ES-I3 (cell line): ENCODE measurements at regions not wholly inside any gene's neighbourhood (a gene's known extent, or its start where the extent isn't known, plus 50 kb on each side); places are given as distances from the start of the nearest gene placed in this dataset.
"Not testable (repeated sequence)": the region's sequence is repeated elsewhere in the genome, so short reads cannot be mapped to it uniquely, and the experiment has no call there.

Experiments
- H3K36me3 ChIP-seq: 2 replicates; pipeline ENCODE4 v1.6.1; 2013; ENCODE audit warnings: mild to moderate bottlenecking, low read length, control low read depth, moderate library complexity; ENCODE audit not compliant: insufficient read depth
- H3K4me1 ChIP-seq: 2 replicates; pipeline ENCODE4 v1.6.1; 2013; ENCODE audit warnings: mild to moderate bottlenecking, control low read depth, low read length; ENCODE audit not compliant: insufficient read depth
- H3K9ac ChIP-seq: 2 replicates; pipeline ENCODE4 v1.6.1; 2013; ENCODE audit warnings: low read depth, mild to moderate bottlenecking, low read length, moderate library complexity
- H3K9me3 ChIP-seq: 2 replicates; pipeline ENCODE4 v1.6.1; 2013; ENCODE audit warnings: mild to moderate bottlenecking, low read length, moderate library complexity; ENCODE audit not compliant: control insufficient read depth, insufficient read depth

DNA sequence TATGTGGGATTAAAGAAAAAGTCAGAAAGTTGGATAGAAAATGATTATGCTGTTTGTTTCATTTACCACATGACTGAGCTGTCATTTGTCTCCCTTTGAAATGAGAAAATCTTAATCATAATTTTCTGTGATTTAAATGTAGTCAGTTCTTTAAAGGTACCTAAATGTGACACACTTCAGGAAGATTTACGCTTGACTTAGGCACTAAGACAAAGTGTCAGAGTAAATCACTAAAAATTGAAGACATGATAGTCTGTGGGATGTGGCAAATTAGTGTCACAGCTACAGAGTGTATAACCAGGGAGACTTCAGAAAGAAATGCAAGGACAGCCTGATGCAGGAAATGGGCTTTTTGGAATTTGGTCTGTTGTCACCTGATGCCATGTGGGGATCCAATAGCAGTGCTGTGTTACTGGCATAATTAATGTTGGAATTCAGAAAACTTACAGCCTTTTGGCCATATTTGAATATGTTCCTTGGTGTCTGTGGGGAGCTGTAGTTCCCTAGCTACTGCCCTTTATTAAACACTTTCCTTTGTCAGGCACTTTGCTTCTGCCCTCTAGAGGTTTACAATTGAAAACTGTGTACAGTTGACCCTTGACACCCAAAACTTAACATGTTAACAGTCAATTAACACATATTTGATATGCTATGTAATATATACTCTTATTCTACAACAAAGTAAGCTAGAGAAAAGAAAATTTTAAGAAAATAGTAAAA lies 493.8 kb downstream of the UTRN start:
- Histone ChIP-seq H3K4me1 (no peaks in the 10 kb centered on the region), H3K36me3 (no peaks in the 10 kb centered on the region), H3K9me3 (no peaks in the 10 kb centered on the region), H3K9ac (no peak overlapping the region)

DNA sequence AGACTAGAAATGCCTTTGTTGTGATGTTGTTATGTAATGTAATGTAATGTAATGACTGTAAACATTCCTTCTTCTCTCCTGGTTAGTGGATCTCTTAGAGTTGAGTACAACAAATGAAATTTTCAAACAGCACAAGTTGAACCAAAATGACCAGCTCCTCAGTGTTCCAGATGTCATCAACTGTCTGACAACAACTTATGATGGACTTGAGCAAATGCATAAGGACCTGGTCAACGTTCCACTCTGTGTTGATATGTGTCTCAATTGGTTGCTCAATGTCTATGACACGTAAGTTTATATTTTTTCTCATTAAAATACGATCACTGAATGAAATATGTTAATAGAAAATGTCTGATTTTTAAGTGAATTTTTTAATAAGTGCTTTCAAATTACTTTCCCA lies 496.7 kb downstream of the UTRN start:
- Histone ChIP-seq H3K36me3 (no peaks in the 10 kb centered on the region), H3K9me3 (no peaks in the 10 kb centered on the region), H3K4me1 (no peaks in the 10 kb centered on the region), H3K9ac (no peak overlapping the region)

DNA sequence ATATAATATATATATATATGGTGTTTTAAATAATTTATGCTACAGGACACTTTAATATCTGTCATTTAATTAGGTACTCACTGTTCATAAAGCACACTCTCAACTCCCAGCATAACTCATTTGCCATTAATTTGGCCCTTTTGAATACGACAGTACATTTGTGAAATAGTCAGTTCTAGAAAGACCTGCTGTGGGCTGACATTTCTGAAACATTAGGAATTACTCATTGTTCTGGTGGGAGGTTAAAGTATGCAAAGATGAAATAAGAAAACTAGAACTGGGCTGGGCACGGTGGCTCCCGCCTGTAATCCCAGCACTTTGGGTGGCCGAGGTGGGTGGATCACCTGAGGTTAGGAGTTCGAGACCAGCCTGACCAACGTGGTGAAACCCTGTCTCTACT lies 497.5 kb downstream of the UTRN start:
- Histone ChIP-seq H3K36me3 (no peaks in the 10 kb centered on the region), H3K9ac (no peak overlapping the region), H3K4me1 (no peaks in the 10 kb centered on the region), H3K9me3 (no peaks in the 10 kb centered on the region)

DNA sequence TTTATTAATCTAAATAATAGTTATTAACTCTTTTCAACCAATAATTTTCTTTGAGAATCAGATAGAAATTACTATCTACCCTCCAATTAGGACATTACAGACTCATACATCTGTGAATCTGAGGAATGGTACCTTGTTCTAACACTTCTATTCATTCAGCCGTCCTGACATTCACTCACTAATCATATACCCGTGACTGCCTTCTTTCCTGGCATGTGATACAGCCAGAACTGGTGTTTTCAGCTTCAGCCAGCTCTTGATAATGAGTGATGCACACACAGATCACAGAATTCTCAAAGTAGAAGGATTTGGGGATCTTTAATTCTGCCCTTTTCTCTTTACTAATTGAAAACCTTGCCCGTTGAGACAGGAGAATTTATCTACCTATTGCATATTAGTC lies 499.9 kb downstream of the UTRN start:
- H3K9ac ChIP-seq: no peak overlapping the region
- H3K36me3 ChIP-seq: no peaks in the 10 kb centered on the region
- H3K4me1 ChIP-seq: no peaks in the 10 kb centered on the region
- no peaks in the 10 kb centered on the region for H3K9me3 ChIP-seq

DNA sequence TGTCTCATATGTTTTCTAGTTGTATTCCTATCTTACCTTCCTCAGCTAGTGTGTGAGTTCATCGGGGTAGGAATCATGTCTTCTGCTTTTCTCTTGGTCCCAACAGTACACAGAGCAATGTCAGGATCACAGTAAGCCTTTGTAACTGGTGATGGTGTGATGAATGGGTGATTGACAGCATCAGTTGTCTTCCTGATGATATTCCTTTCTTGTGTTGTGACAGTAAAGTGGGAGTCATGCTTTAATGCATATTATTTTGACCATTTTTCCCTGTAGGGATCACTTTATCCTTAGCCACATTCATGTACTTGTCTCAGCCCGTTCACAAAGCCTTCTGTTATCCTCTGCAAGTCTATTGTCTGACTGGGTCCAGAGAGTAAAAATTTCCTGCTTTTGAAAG lies 501.7 kb downstream of the UTRN start:
- Histone ChIP-seq H3K9ac (no peak overlapping the region), H3K36me3 (no peaks in the 10 kb centered on the region), H3K9me3 (no peaks in the 10 kb centered on the region), H3K4me1 (no peaks in the 10 kb centered on the region)

DNA sequence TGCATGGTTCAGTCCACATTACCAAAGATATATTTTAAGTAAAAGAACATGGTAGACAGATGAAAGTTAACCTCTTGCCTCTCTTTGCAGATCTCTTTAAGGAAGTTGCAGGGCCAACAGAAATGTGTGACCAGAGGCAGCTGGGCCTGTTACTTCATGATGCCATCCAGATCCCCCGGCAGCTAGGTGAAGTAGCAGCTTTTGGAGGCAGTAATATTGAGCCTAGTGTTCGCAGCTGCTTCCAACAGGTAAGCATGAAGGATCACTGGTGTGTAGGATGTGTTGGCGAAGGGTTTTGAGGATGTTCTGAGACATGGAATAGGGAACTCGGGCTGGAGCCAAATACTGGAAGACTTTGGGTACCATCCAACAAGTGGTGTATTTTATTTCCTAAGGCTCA lies 508.6 kb downstream of the UTRN start:
- H3K36me3 ChIP-seq: no peaks in the 10 kb centered on the region
- H3K4me1 ChIP-seq: no peaks in the 10 kb centered on the region
- no peaks in the 10 kb centered on the region for H3K9me3 ChIP-seq
- H3K9ac ChIP-seq: no peak overlapping the region

DNA sequence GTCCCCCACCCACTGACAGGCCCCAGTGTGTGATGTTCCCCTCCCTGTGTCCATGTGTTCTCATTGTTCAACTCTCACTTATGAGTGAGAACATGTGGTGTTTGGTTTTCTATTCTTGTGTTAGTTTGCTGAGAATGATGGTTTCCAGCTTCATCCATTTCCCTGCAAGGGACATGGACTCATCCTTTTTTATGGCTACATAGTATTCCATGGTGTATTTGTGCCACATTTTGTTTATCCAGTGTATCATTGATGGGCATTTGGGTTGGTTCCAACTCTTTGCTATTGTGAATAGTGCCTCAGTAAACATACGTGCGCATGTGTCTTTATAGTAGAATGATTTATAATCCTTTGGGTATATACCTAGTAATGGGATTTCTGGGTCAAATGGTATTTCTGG lies 509.9 kb downstream of the UTRN start:
- not testable (repeated sequence) for H3K36me3 ChIP-seq, H3K9ac ChIP-seq

DNA sequence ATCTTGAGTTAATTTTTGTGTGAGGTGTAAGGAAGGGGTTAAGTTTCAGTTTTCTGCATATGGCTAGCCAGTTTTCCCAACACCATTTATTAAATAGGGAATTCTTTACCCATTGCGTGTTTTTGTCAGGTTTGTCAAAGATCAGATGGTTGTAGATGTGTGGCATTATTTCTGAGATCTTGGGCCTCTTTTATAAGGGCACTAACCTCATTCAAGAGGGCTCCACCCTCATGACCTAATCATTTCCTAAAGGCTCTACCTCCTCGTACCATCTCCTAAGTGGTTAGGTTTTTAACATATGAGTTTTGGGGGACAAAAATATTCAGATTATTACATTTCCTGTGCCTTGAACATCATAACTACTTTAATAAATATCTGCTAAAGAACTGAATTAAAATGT lies 510.9 kb downstream of the UTRN start:
- H3K36me3 ChIP-seq: no peaks in the 10 kb centered on the region
- H3K9ac ChIP-seq: no peak overlapping the region
- no peaks in the 10 kb centered on the region for H3K4me1 ChIP-seq
- no peaks in the 10 kb centered on the region for H3K9me3 ChIP-seq

More for the DNA sequence above, 509.9 kb downstream of the UTRN start:
- not testable (repeated sequence) for H3K9me3 ChIP-seq, H3K4me1 ChIP-seq

DNA sequence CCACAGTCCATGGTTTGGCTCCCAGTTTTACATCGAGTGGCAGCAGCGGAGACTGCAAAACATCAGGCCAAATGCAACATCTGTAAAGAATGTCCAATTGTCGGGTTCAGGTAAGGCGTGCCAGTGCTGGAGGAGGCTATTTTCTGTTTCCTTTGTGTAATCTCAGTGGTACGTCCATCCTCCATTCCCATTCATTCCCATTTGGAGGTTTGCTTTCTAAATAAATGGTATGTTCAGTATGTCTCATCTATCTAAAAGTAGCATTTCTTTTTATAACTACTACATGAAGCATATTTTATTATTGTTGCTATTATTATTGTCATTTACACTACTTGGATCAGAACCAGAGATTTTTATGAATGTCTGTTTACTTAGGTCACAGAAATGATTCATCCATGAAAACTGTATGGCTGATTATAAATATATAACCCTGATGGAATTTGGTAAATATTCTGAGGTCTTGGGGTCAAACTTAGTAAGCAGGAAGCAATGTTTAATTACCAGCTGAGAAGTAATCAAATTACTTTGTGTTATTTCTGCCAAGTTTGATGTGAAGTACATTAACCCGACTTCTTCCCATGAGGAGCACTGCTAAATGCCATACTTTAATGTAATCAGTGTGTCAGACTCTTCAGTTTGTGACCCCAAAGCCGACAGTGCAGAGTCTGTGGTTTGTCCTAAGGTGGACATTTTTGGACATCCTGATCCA lies 512.9 kb downstream of the UTRN start:
- Histone ChIP-seq H3K36me3 (no peaks in the 10 kb centered on the region), H3K4me1 (no peaks in the 10 kb centered on the region), H3K9me3 (no peaks in the 10 kb centered on the region), H3K9ac (no peak overlapping the region)

DNA sequence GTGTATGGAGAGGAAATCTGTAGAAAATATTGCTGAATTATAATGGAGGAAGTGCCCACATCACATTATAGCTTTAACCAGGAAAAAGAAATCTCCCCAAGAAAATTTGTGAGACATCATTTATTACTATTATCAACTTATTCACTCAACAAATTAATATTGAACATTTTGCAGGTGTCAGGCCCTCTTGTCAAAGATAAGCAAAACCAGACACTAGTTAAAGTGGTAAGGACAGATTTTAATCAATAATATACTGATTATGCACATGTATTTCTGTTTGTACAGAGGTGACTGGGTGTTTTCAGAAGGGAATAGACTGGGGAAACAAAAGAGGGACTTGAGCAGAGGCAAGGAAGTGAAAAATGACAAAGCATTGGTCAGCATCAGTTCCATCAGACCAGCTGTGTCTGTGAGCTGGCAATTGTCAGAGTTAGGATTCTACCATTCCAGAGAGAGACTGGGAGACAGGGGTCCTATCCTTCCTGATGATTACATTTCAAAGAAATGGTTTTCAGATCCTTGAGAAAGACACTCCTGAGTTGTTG lies 519.2 kb downstream of the UTRN start:
- H3K36me3 ChIP-seq: no peaks in the 10 kb centered on the region
- no peak overlapping the region for H3K9ac ChIP-seq
- no peaks in the 10 kb centered on the region for H3K9me3 ChIP-seq
- no peaks in the 10 kb centered on the region for H3K4me1 ChIP-seq

DNA sequence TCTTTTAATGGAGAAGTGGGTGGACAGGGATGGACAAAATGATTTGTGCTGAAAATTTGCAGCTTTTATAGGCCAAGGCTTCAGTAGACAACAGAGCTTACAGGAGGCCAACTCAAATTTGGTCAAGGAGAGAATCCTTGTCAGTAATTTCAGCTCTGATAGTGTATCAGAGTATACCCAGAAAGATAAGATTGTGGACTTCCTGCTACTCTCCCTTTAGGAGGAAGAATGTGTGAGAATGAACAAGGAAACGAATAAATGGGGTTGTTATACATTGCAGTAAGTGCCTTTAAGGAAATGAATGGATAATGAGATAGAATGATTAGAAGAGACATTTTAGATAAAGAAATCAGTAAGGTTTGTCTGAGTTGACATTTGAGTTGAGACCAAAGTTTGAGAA lies 519.9 kb downstream of the UTRN start:
- Histone ChIP-seq H3K9ac (no peak overlapping the region), H3K9me3 (no peaks in the 10 kb centered on the region), H3K36me3 (no peaks in the 10 kb centered on the region), H3K4me1 (no peaks in the 10 kb centered on the region)

DNA sequence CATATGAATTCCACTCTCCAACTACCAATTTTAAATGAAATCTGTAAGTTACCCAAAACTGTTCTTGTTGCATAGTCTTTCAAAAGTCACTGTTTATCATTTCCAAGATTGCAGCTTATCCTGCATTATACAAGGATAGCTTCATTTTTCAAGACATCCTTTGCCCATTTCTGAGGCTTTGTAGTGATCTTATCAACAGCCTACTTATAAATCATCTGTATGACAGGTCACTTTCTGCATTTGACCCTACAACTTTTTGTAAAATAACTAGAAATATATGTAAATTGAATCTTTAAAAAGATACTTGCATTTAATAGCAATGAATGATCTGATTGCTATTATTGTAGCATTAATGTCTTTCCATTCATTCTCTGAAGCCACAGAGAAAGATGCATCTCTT lies 521.1 kb downstream of the UTRN start:
- H3K9ac ChIP-seq: no peak overlapping the region
- H3K36me3 ChIP-seq: no peaks in the 10 kb centered on the region
- H3K9me3 ChIP-seq: no peaks in the 10 kb centered on the region
- no peaks in the 10 kb centered on the region for H3K4me1 ChIP-seq

DNA sequence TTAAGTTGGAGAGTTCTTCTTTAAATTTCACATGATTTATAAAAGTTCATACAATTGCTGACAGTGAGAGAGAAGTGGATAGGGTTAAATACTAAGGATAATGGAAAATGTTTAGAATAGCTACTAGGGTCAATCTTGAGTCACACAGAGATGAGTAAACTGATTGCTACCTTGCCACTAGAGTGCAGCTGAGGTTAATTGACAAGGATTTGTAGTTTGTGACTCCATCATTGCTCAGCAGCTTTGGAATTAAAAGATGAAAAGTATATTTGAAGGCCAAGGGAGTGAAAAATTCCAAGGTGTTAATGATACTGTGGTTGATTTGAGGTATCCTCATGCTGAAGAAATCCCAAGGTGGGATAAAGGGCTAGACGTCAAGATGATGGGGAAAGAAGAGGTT lies 524.0 kb downstream of the UTRN start:
- no peak overlapping the region for H3K9ac ChIP-seq
- H3K4me1 ChIP-seq: no peaks in the 10 kb centered on the region
- no peaks in the 10 kb centered on the region for H3K9me3 ChIP-seq
- no peaks in the 10 kb centered on the region; the same call in 1 of the 2 replicates for H3K36me3 ChIP-seq

DNA sequence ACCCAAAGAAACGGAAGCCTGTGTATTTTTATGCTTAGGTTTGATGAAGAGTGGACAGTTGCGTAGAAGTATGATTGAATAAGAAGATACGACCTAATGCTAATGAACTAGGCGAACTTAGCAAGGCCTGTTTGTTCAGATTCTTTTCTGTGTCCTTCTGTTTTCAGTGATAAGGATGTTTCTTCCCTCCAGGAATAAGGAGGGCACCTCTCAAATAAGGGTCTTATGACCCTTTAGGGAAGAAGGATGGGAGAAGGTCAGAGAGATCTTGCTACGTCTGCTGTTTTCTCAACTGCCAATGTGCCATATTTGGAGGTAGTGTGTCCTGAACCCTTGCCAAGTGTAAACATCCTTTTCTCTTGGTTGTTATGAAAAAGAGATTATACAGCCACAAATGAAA lies 524.8 kb downstream of the UTRN start:
- Histone ChIP-seq H3K9ac (no peak overlapping the region), H3K4me1 (no peaks in the 10 kb centered on the region), H3K9me3 (no peaks in the 10 kb centered on the region), H3K36me3 (no peaks in the 10 kb centered on the region; the same call in 1 of the 2 replicates)

DNA sequence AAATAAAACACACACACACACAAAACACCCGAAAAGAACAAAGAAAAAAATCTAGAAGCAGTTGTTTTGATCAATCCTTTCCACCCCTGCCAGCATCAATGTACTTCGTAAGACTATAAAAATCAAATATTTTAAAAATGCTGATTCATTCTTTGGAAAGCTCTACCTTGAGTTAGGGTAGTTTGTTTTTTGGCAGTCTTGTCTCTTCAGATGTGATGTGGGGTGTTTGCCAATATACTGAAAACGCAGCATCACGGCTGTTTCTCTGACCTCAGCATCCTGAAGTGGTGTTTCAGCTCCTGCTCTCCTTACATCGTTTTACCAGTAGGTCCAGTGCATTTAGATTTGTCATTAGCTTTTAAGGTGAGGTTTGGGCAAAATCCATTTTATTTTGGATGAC lies 526.0 kb downstream of the UTRN start:
- Histone ChIP-seq H3K9me3 (no peaks in the 10 kb centered on the region), H3K9ac (no peak overlapping the region), H3K4me1 (no peaks in the 10 kb centered on the region), H3K36me3 (no peaks in the 10 kb centered on the region; the same call in 1 of the 2 replicates)
